Inflammatory macrophage treated with lipopolysaccharide for 4 hours (primary cell): ENCODE measurements at regions not wholly inside any gene's neighbourhood (a gene's known extent, or its start where the extent isn't known, plus 50 kb on each side); places are given as distances from the start of the nearest gene placed in this dataset.

ENCODE experiments used
- DNase-seq: peaks from one replicate; pipeline ENCODE4 v3.0.0-alpha.2; 2020

- no peak for DNase-seq
Observed at GRCh38 chr9:106621313-106622163, 241.4 kb upstream of the ZNF462 start.

GRCh38 chr9:106622164-106622487 is 240.8 kb upstream of the ZNF462 start:
- DNase-seq = no peak

GRCh38 chr9:106623558-106623957 is 239.4 kb upstream of the ZNF462 start:
- no peak for DNase-seq

DNA sequence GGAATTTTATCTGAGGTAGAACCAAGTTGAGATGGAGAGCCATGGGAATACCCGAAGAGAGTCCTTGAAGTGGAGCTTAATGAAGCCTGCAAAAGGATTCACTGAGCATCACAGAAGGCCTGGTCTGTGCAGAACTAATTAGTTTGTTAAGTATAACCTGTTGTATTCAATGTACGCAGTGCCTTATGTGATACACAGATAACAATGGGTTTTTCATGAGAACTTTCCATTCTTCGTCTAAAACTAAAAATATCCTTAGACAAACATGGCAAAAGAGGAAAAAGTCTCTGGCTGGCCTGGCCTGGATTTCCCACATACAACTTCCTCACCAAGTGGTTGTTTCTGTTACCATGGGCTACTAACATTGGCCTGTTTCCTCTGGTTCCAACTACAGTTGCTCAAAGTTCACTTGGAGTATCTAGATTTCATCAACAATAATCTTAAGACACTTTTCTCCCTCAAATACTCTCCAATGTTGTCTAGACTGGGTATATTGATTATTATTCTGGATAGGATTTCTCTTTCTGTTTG is 237.6 kb upstream of the ZNF462 start:
- DNase-seq = no peak

GRCh38 chr9:106626936-106627335 is 236.0 kb upstream of the ZNF462 start:
- DNase-seq = no peak

DNA sequence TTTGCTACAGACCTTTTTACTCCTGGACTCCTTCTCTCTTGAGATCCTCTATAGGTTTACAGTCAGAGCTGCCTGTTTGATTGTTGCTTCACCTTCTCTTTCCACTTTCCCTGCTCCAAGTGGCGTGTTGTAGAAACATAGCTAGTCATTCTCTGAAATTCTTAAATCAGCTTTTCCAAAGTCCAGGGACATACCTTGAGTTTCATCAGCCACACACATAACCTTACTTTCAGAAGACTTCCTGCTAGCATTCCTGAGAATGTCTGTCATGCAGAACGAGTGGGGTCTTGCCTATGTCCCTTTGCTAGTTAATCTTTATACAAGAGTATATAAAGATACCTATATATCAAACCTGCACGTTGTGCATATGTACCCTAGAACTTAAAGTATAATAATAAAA is 230.3 kb upstream of the ZNF462 start:
- no peak for DNase-seq

DNA sequence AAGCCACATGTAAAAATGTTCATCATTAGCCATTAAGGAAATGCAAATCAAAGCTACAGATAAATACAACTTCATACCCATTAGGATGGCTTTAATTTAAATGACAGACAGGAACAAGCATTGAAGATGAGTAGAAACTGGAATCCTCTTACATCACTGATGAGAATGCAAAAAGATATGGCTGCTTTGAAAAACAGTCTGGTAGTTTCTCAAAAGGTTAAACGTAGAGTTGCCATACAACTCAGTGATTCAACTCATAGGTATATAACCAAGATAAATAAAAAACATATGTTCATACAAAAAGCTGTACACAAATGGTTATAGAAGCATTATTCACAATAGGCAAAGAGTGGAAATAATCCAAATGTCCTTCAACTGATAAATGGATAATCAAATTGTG is 228.8 kb upstream of the ZNF462 start:
- DNase-seq = no peak

GRCh38 chr9:106634641-106635040 is 228.3 kb upstream of the ZNF462 start:
- no peak for DNase-seq

- no peak for DNase-seq
Observed at GRCh38 chr9:106637486-106637885, 225.5 kb upstream of the ZNF462 start.

DNA sequence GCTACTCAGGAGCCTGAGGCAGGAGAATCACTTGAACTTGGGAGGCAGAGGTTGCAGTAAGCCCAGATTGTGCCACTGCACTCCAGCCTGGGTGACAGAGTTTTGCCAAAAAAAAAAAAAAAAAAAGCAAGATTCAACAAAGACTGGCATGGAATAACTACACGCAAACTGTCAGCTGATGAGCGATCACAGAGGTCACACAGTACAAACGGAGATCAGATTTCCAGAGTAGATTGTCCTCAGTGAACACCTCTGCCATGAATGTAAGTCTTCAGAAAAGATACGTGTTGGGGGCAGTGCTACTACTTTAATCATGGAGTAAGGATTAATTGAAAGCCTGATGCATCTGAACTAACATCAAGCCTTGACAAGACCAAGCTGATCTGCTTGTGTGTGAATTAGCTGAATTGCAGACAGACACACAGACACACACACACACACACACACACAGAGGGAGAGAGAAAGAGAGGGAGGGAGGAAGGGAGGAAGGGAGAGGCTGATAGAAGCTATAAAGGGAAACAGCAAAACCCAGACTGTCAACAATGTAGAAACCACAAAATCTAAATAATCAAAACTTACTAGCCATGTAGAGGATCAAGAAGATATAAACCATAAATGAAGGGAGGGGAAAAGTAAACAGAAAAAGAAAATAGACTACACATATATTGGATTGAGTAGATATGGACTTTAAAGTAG is 222.9 kb upstream of the ZNF462 start:
- DNase-seq = no peak

DNA sequence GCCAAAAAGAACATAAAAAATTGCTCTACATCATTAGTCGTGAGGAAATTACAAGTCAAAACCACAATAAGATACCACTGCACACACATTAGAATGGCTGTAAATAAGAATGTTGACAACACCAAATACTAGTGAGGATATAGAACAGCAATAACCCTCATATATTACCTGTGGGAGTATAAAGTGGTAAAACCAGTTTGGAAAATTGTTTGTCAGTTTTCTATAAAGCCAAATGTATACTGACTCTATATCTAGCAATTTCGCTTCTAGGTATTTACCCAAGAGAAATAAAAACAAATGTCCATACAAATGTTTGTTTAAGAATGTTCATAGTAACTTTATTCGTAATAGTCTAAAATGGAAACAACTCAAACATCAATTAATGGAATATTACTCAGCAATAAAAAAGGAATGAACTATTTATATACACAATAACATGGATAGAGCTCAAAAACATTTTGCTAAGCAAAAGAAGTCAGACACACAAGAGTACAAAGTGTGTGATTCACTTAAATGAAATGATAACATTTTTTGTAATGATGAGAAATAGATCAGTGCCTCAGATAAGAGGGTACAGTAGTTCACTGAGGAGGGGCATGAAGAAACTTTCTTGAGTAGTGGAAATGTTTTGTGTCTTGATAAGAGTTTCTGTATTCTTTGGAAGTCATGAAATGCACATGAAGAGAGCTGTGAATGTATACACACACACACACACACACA is 219.6 kb upstream of the ZNF462 start:
- DNase-seq = no peak

- no peak for DNase-seq
Observed at GRCh38 chr9:106644661-106645060, 218.3 kb upstream of the ZNF462 start.

- DNase-seq = no peak
Observed at GRCh38 chr9:106648799-106649198, 214.2 kb upstream of the ZNF462 start.

- DNase-seq = no peak
Observed at GRCh38 chr9:106649664-106650063, 213.3 kb upstream of the ZNF462 start.

DNA sequence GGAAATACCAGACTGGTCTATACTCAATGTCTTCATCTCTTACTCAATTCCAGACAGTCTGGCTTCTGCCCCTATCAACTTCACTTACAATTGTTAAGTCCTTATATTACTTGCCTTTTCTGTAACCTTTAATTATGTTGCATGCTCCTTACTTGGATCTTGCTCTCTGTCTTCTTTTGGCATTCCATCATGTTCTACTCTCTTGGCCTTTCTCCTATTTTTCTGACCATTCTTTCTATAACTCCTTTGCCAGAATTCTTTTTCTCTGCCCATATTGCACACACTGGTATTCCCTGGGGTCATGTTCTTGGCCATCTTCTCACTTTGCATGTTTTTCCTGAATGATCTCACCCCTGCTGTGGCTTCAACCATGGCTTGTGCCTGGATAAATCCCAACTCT is 209.8 kb upstream of the ZNF462 start:
- DNase-seq = no peak

GRCh38 chr9:106655966-106656365 is 207.0 kb upstream of the ZNF462 start:
- DNase-seq = no peak

DNA sequence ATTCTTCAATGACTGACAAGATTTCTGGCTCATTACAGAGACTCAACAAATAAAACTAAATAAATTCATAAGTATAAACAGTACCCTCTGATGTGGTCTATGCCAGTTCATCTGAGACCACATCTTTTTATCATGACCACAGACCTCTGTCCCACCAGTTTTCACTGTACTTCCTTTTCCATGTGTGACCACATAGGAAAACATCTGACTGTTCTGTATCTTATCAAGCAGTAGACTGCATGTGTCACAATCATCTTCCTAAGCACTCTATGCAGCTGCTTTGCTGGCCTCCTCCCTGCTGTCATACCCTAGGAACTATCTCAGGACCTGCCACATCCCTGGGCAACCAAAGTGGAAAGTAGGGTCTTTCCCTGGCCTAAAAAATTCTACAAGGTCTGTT is 205.0 kb upstream of the ZNF462 start:
- no peak for DNase-seq

DNA sequence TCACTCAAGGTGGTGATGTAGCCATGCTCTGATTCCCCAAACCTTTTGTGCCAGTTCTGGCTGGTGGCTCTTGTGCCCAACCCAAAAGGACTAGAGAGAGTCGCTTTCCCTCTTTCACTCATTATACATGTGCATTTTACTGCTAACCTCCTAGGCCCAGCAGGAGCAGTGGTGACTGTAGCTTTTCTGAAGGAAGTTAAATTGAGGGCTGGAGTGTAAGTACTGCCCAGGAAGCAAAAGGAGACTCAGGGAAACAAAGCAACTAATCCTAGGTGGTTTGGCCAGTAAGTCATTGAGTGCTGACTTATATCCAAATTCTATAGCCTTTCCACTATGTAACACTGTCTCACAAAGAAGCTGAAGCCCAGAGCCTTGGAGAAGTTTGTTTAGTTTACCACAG is 194.4 kb upstream of the ZNF462 start:
- DNase-seq = no peak

DNA sequence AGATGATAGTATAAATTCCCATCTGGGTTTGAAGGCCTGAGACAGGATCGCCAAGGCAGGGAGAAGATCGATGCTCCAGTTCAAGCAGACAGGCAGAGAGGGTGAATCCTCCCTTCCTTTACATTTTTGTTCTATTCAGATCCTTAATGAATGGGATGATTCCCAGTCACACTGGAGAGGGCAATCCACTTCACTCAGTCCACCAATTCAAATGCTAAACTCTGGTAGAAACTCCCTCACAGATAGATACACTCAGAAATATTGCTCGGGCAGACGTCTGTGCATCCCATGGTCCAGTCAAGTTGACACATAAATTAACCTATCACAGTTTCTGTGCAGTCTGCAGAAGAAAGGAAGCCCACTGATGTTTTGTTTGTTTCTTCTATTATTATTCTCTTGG is 193.1 kb upstream of the ZNF462 start:
- DNase-seq = no peak

GRCh38 chr9:106670418-106670817 is 192.5 kb upstream of the ZNF462 start:
- DNase-seq = no peak

- DNase-seq = no peak
Observed at GRCh38 chr9:106675780-106676179, 187.2 kb upstream of the ZNF462 start.

GRCh38 chr9:106677374-106677773 is 185.6 kb upstream of the ZNF462 start:
- no peak for DNase-seq

- no peak for DNase-seq
Observed at GRCh38 chr9:106677830-106678229, 185.1 kb upstream of the ZNF462 start.

DNA sequence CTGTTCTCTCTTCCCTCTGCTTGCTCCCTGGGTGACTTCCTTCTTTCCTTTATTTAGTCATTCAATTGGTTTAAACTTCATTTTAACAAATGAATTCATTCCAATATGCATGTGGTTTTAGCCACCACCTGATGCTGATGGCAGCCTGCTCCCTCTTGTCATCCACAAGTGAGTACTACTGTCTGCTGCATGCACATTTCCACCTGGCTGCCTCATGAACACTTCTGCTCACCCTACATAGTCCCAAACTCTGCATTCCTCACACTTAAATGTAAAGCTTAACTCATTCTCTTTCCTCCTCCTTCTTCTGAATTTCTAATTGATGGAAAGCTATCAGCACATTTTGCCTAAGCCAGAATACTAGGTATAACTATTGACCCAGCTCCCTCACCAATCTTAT is 184.7 kb upstream of the ZNF462 start:
- DNase-seq = no peak
